H9 (cell line): ENCODE measurements at regions not wholly inside any gene's neighbourhood (a gene's known extent, or its start where the extent isn't known, plus 50 kb on each side); places are given as distances from the start of the nearest gene placed in this dataset.

Experiments
- DNase-seq: peaks from one replicate; pipeline ENCODE4 v3.0.0-alpha.2; 2017
- H2AFZ ChIP-seq: one replicate; pipeline ENCODE4 v1.6.1; 2013; ENCODE audit warnings: mild to moderate bottlenecking, low read length, control low read depth, moderate library complexity
- H2AK5ac ChIP-seq: 2 replicates; pipeline ENCODE4 v1.6.1; 2013; ENCODE audit warnings: low read length, control low read depth, mixed read lengths; ENCODE audit not compliant: insufficient read length
- H2BK120ac ChIP-seq: one replicate; pipeline ENCODE4 v1.6.1; 2013; ENCODE audit warnings: low read depth, mild to moderate bottlenecking, low read length, control low read depth, inconsistent platforms; ENCODE audit not compliant: poor library complexity, severe bottlenecking
- H2BK12ac ChIP-seq: 2 replicates; pipeline ENCODE4 v1.6.1; 2013; ENCODE audit warnings: low read length, control low read depth, mixed read lengths, low read depth; ENCODE audit not compliant: insufficient read length
- H2BK15ac ChIP-seq: 2 replicates; pipeline ENCODE4 v1.6.1; 2013; ENCODE audit warnings: low read depth, low read length, control low read depth
- H2BK20ac ChIP-seq: one replicate; pipeline ENCODE4 v1.6.1; 2013; ENCODE audit warnings: low read depth, mild to moderate bottlenecking, low read length, control low read depth, inconsistent platforms; ENCODE audit not compliant: poor library complexity, severe bottlenecking
- H2BK5ac ChIP-seq: 2 replicates; pipeline ENCODE4 v1.6.1; 2013; ENCODE audit warnings: low read length, control low read depth, mixed read lengths; ENCODE audit not compliant: insufficient read length
- H3K14ac ChIP-seq: 2 replicates; pipeline ENCODE4 v1.6.1; 2013; ENCODE audit warnings: low read length, control low read depth; ENCODE audit not compliant: insufficient read depth
- H3K18ac ChIP-seq: 2 replicates; pipeline ENCODE4 v1.6.1; 2013; ENCODE audit warnings: low read depth, mild to moderate bottlenecking, mixed read lengths, low read length, control low read depth; ENCODE audit not compliant: insufficient read length
- H3K23ac ChIP-seq: 2 replicates; pipeline ENCODE4 v1.6.1; 2013; ENCODE audit warnings: low read length, control low read depth, mixed read lengths, low read depth; ENCODE audit not compliant: insufficient read length
- H3K23me2 ChIP-seq: 2 replicates; pipeline ENCODE4 v1.6.1; 2013; ENCODE audit warnings: low read depth, mild to moderate bottlenecking, mixed read lengths, low read length, control low read depth; ENCODE audit not compliant: insufficient read length, poor library complexity, severe bottlenecking
- H3K27ac ChIP-seq: 2 replicates; pipeline ENCODE4 v1.5.1; 2013; ENCODE audit warnings: low read length, control low read depth, mixed read lengths, low read depth; ENCODE audit not compliant: insufficient read length
- H3K27me3 ChIP-seq: 2 replicates; pipeline ENCODE4 v1.6.1; 2013; ENCODE audit warnings: low read length, control low read depth, inconsistent platforms; ENCODE audit not compliant: insufficient read depth
- H3K4ac ChIP-seq: 2 replicates; pipeline ENCODE4 v1.6.1; 2013; ENCODE audit warnings: low read depth, mild to moderate bottlenecking, control low read depth, inconsistent platforms, low read length, moderate library complexity
- H3K4me1 ChIP-seq: 2 replicates; pipeline ENCODE4 v1.6.1; 2013; ENCODE audit warnings: low read length, control low read depth, inconsistent platforms; ENCODE audit not compliant: insufficient read depth
- H3K4me2 ChIP-seq: 2 replicates; pipeline ENCODE4 v1.6.1; 2013; ENCODE audit warnings: low read length, control low read depth, mixed read lengths; ENCODE audit not compliant: insufficient read length, insufficient read depth
- H3K56ac ChIP-seq: 2 replicates; pipeline ENCODE4 v1.6.1; 2013; ENCODE audit warnings: low read depth, mild to moderate bottlenecking, mixed read lengths, low read length, control low read depth; ENCODE audit not compliant: insufficient read length
- H3K79me1 ChIP-seq: 2 replicates; pipeline ENCODE4 v1.6.1; 2013; ENCODE audit warnings: low read depth, mild to moderate bottlenecking, moderate library complexity, low read length, control low read depth, inconsistent platforms; ENCODE audit not compliant: insufficient read depth, poor library complexity, severe bottlenecking
- H3K79me2 ChIP-seq: 2 replicates; pipeline ENCODE4 v1.6.1; 2013; ENCODE audit warnings: low read length, control low read depth, inconsistent platforms; ENCODE audit not compliant: insufficient read depth
- H3K9ac ChIP-seq: 2 replicates; pipeline ENCODE4 v1.6.1; 2013; ENCODE audit warnings: low read length, control low read depth, mixed read lengths; ENCODE audit not compliant: insufficient read length; ENCODE audit errors: extremely low read depth
- H3K9me3 ChIP-seq: one replicate; pipeline ENCODE4 v1.6.1; 2013; ENCODE audit warnings: low read depth, low read length, inconsistent platforms; ENCODE audit not compliant: control insufficient read depth
- H3T11ph ChIP-seq: one replicate; pipeline ENCODE4 v1.6.1; 2013; ENCODE audit warnings: mild to moderate bottlenecking, low read length, control low read depth, inconsistent platforms
- H4K20me1 ChIP-seq: one replicate; pipeline ENCODE4 v1.6.1; 2013; ENCODE audit not compliant: control insufficient read depth, insufficient read length, insufficient read depth
- H4K5ac ChIP-seq: 2 replicates; pipeline ENCODE4 v1.6.1; 2013; ENCODE audit warnings: low read depth, mild to moderate bottlenecking, mixed read lengths, low read length, control low read depth; ENCODE audit not compliant: insufficient read length
- H4K8ac ChIP-seq: replicated peaks from 2 replicates; pipeline ENCODE4 v1.6.1; 2013; ENCODE audit warnings: low read length, control low read depth, mixed read lengths, low read depth; ENCODE audit not compliant: insufficient read length
- H4K91ac ChIP-seq: 2 replicates; pipeline ENCODE4 v1.6.1; 2013; ENCODE audit warnings: low read depth, mild to moderate bottlenecking, moderate library complexity, mixed read lengths, low read length, control low read depth; ENCODE audit not compliant: insufficient read length
- H3K27ac Mint-ChIP-seq, 3 experiments: 2 replicates in 2 of 3; 3 replicates in 1 of 3; pipeline ENCODE4 v1.8.0; 2020 to 2021; ENCODE audit warnings: mixed read lengths in 3 of 3, mild to moderate bottlenecking in 1 of 3, moderate library complexity in 1 of 3
- H3K27me3 Mint-ChIP-seq: 2 replicates; pipeline ENCODE4 v1.8.0; 2021; ENCODE audit warnings: low read depth, mild to moderate bottlenecking, moderate library complexity, mixed read lengths
- H3K36me3 Mint-ChIP-seq, 3 experiments: 2 replicates in 2 of 3; 3 replicates in 1 of 3; pipeline ENCODE4 v1.8.0; 2020 to 2021; ENCODE audit warnings: low read depth in 3 of 3, mixed read lengths in 3 of 3; ENCODE audit not compliant: insufficient read depth in 1 of 3
- H3K4me1 Mint-ChIP-seq, 2 experiments: 2 replicates each; pipeline ENCODE4 v1.8.0; 2020; ENCODE audit warnings: mixed read lengths in 2 of 2
- H3K4me3 Mint-ChIP-seq, 2 experiments: 2 replicates in 1 of 2; 3 replicates in 1 of 2; pipeline ENCODE4 v1.8.0; 2020 to 2021; ENCODE audit warnings: mild to moderate bottlenecking in 2 of 2, mixed read lengths in 2 of 2, moderate library complexity in 1 of 2
- H3K9me3 Mint-ChIP-seq, 2 experiments: 2 replicates in 1 of 2; 3 replicates in 1 of 2; pipeline ENCODE4 v1.8.0; 2020; ENCODE audit warnings: mild to moderate bottlenecking in 2 of 2, mixed read lengths in 2 of 2, moderate library complexity in 1 of 2
- CTCF ChIP-seq: fragments of 200-600 bp; sonication (generic); conservative IDR thresholded peaks from 3 replicates; pipeline ENCODE4 v1.8.0; 2021; ENCODE audit warnings: antibody characterized with exemption, mild to moderate bottlenecking
- WGBS: extraction: QIAGEN DNeasy Blood & Tissue Kit; methylation state at CpG from one replicate; pipeline ENCODE4 v1.1.7; 2013; ENCODE audit warnings: missing lambda C conversion rate, low lambda C conversion rate, mixed read lengths; ENCODE audit not compliant: insufficient read length; ENCODE audit errors: extremely low coverage; 5-methylcytosine and 5-hydroxymethylcytosine counted together

- DNase-seq = no peak
- Histone ChIP-seq H4K91ac (no peak overlapping the region), H2BK120ac (no peak overlapping the region), H4K5ac (no peak overlapping the region), H3K27ac (no peak overlapping the region), H2BK20ac (no peak overlapping the region), H4K8ac (no peak overlapping the region), H2BK15ac (no peak overlapping the region), H3K23me2 (no peaks in the 10 kb centered on the region), H2AK5ac (no peak overlapping the region), H3K79me2 (no peaks in the 10 kb centered on the region), H3K27me3 (no peaks in the 10 kb centered on the region), H3T11ph (no peak overlapping the region), H3K23ac (no peak overlapping the region), H3K14ac (no peak overlapping the region), H3K18ac (no peak overlapping the region), H3K9me3 (no peaks in the 10 kb centered on the region), H3K9ac (no peak overlapping the region), H3K4me2 (no peak overlapping the region), H2BK5ac (no peak overlapping the region), H3K79me1 (no peaks in the 10 kb centered on the region), H3K56ac (no peak overlapping the region), H3K4ac (no peak overlapping the region), H3K4me1 (no peaks in the 10 kb centered on the region), H2AFZ (no peak overlapping the region), H2BK12ac (no peak overlapping the region), H4K20me1 (no peaks in the 10 kb centered on the region)
- Mint-ChIP-seq H3K4me1 (peaks cover 0 to 2% of the 10 kb centered on the region in 2 experiments; a peak in 1 of 4 replicates), H3K27ac (no peak overlapping the region), H3K27me3 (no peaks in the 10 kb centered on the region), H3K36me3 (peaks cover 0 to 2% (median 0%) of the 10 kb centered on the region in 3 experiments; a peak in 1 of 7 replicates), H3K4me3 (no peak overlapping the region), H3K9me3 (peaks cover 0 to 5% of the 10 kb centered on the region in 2 experiments; a peak in 3 of 5 replicates)
- WGBS = no CpG with 5 or more reads among the region's 1 CpG
- no peak for TF ChIP-seq CTCF
These were observed 403.0 kb upstream of the RBMS3 start for GRCh38 chr3:28877912-28878311.
